GM12878 (cell line): ENCODE measurements at regions not wholly inside any gene's neighbourhood (a gene's known extent, or its start where the extent isn't known, plus 50 kb on each side); places are given as distances from the start of the nearest gene placed in this dataset.

ENCODE experiments used
- ATAC-seq: fragments of 200-7000 bp; cut with Tn5 transposase; 3 replicates; pipeline ENCODE4 v1.9.1; 2020; ENCODE audit warnings: mild to moderate bottlenecking, moderate library complexity
- BruUV-seq: library from RNA; stranded (reverse); fragments of 400-500 nt; replicated peaks from 2 replicates; lab custom pipeline; 2021; lab: Mats Ljungman, UMichigan
- CTCF ChIA-PET: fragments of 300-600 bp; sonication (Branson Sonifier 250); formaldehyde crosslinking; extraction: SDS; loops from one replicate; lab custom pipeline; 2021; ENCODE audit warnings: inconsistent platforms; lab: Yijun Ruan, JAX
- POLR2A ChIA-PET: fragments of 350-600 bp; formaldehyde crosslinking; extraction: SDS; loops from one replicate; lab custom pipeline; 2021; ENCODE audit warnings: inconsistent platforms; lab: Charles Lee
- RAD21 ChIA-PET: fragments of 300-600 bp; sonication (Branson Sonifier 250); formaldehyde crosslinking; loops from one replicate; lab custom pipeline; 2023; ENCODE audit warnings: antibody characterized with exemption; ENCODE audit not compliant: unreplicated experiment; lab: Charles Lee
- SMC1A ChIA-PET: fragments of 300-600 bp; sonication (Branson Sonifier 250); formaldehyde crosslinking; loops from one replicate; lab custom pipeline; 2023; ENCODE audit not compliant: unreplicated experiment, uncharacterized antibody; lab: Charles Lee
- DNase-seq: peaks from one replicate; pipeline ENCODE4 v3.0.0-alpha.2; 2011; ENCODE audit warnings: low read depth, low spot score
- FAIRE-seq: peaks from 3 replicates; lab custom pipeline; 2011; peaks lifted over from hg19 to GRCh38; lab: Jason Lieb, UNC
- H2AFZ ChIP-seq: 2 replicates; pipeline ENCODE4 v1.6.0; 2011; ENCODE audit warnings: low read depth, low read length, control low read depth; ENCODE audit not compliant: control insufficient read depth
- H3K27ac ChIP-seq: 2 replicates; pipeline ENCODE4 v1.5.1; 2011; ENCODE audit warnings: control low read depth; ENCODE audit not compliant: control insufficient read depth, insufficient read depth
- H3K27me3 ChIP-seq, 2 experiments: replicated peaks in 1 of 2; 2 replicates each; pipeline versions ENCODE4 v1.6.0 to v1.6.1; 2011; ENCODE audit warnings: low read length in 1 of 2; ENCODE audit not compliant: control insufficient read depth in 2 of 2, insufficient read depth in 2 of 2
- H3K36me3 ChIP-seq, 2 experiments: 2 replicates each; pipeline ENCODE4 v1.5.1; 2011; ENCODE audit warnings: low read length in 1 of 2; ENCODE audit not compliant: control insufficient read depth in 2 of 2, insufficient read depth in 2 of 2
- H3K4me1 ChIP-seq: 2 replicates; pipeline ENCODE4 v1.6.1; 2011; ENCODE audit warnings: mild to moderate bottlenecking, low read length, moderate library complexity, mixed read lengths; ENCODE audit not compliant: control insufficient read depth, insufficient read depth
- H3K4me2 ChIP-seq: 2 replicates; pipeline ENCODE4 v1.6.0; 2011; ENCODE audit warnings: control low read depth; ENCODE audit not compliant: control insufficient read depth, insufficient read depth
- H3K4me3 ChIP-seq: fragments of 200-600 bp; sonication (generic); 2 replicates; pipeline ENCODE4 v1.5.1; 2016
- H3K79me2 ChIP-seq: 2 replicates; pipeline ENCODE4 v1.6.0; 2011; ENCODE audit warnings: low read length; ENCODE audit not compliant: control insufficient read depth, insufficient read depth
- H3K9ac ChIP-seq: 2 replicates; pipeline ENCODE4 v1.8.0; 2011; ENCODE audit warnings: low read length, control low read depth, mixed read lengths; ENCODE audit not compliant: control insufficient read depth, insufficient read depth
- H3K9me3 ChIP-seq: replicated peaks from 3 replicates; pipeline ENCODE4 v1.5.1; 2011; ENCODE audit warnings: mild to moderate bottlenecking, low read length; ENCODE audit not compliant: control insufficient read depth, insufficient read depth
- H4K20me1 ChIP-seq: 2 replicates; pipeline ENCODE4 v1.6.0; 2011; ENCODE audit not compliant: control insufficient read depth, insufficient read depth
- BACH1 ChIP-seq: fragments of 450-650 bp; IDR thresholded peaks from 2 replicates; pipeline ENCODE4 v1.6.1; 2017; ENCODE audit warnings: mild to moderate bottlenecking, borderline replicate concordance
- CHD2 ChIP-seq: IDR thresholded peaks from 2 replicates; pipeline ENCODE4 v1.6.1; 2011; ENCODE audit warnings: low read depth, low read length, improper control_type of control experiment, borderline replicate concordance
- E2F8 ChIP-seq: fragments of 450-650 bp; IDR thresholded peaks from 2 replicates; pipeline ENCODE4 v1.6.1; 2018; ENCODE audit warnings: mild to moderate bottlenecking, low read depth, moderate library complexity; ENCODE audit not compliant: partially characterized antibody
- EGR1 ChIP-seq, 2 experiments: IDR thresholded peaks; 1 replicate in 1 of 2; 2 replicates in 1 of 2; pipeline ENCODE4 v1.6.1; 2011 to 2012; ENCODE audit warnings: low read depth in 2 of 2, low read length in 2 of 2, borderline replicate concordance in 1 of 2, mild to moderate bottlenecking in 1 of 2, moderate library complexity in 1 of 2
- FOXM1 ChIP-seq: IDR thresholded peaks from 2 replicates; pipeline ENCODE4 v1.6.1; 2012; ENCODE audit warnings: low read depth, mild to moderate bottlenecking, inconsistent platforms, low read length, moderate library complexity
- GABPA ChIP-seq: IDR thresholded peaks from 2 replicates; pipeline ENCODE4 v1.6.1; 2014; ENCODE audit warnings: antibody characterized with exemption, low read depth, mild to moderate bottlenecking, inconsistent platforms
- HDAC6 ChIP-seq: fragments of 200-600 bp; sonication (generic); IDR thresholded peaks from one replicate; pipeline ENCODE4 v1.8.0; 2017; ENCODE audit warnings: antibody characterized with exemption; ENCODE audit not compliant: unreplicated experiment
- JUND ChIP-seq: IDR thresholded peaks from 2 replicates; pipeline ENCODE4 v1.6.1; 2012; ENCODE audit warnings: low read depth, mild to moderate bottlenecking, low read length, improper control_type of control experiment, moderate library complexity
- POU2F2 ChIP-seq: IDR thresholded peaks from 3 replicates; pipeline ENCODE4 v1.6.1; 2011; ENCODE audit warnings: low read depth, mild to moderate bottlenecking, low read length, borderline replicate concordance
- ZBTB40 ChIP-seq: fragments of 450-650 bp; IDR thresholded peaks from 2 replicates; pipeline ENCODE4 v1.6.1; 2016; ENCODE audit warnings: mild to moderate bottlenecking, moderate library complexity, borderline replicate concordance
- WGBS: methylation state at CpG from one replicate; pipeline ENCODE4 v1.1.6; 2016; ENCODE audit warnings: low lambda C conversion rate; ENCODE audit not compliant: insufficient replicate concordance, insufficient coverage; ENCODE audit errors: missing lambda C conversion rate; 5-methylcytosine and 5-hydroxymethylcytosine counted together
- in situ Hi-C: fragments of 300-500 bp; cut with MboI; formaldehyde crosslinking; loops from 9 replicates; pipeline ENCODE4 v1.14.3; 2018; ENCODE audit warnings: mixed read lengths
- intact Hi-C: fragments of 100-400 bp; cut with micrococcal nuclease; formaldehyde crosslinking; loops from one replicate; pipeline ENCODE4 v1.14.2; 2022; ENCODE audit not compliant: unreplicated experiment

GRCh38 chr9:73076970-73077369, 74.7 kb upstream of the ANXA1 start:
- CTCF ChIA-PET = interaction anchor here (1.2 kb wide), 1 partner anchor 220 kb away, joined by 3 read pairs; no protein-coding TSS in a partner anchor
- BruUV-seq = no TSS peak
- in situ Hi-C loops = no loop called here

GRCh38 chr9:73074176-73074708, 77.4 kb upstream of the ANXA1 start:
- Histone ChIP-seq H3K9me3 (no peaks in the 10 kb centered on the region), H3K27me3 (no peaks in the 10 kb centered on the region), H2AFZ (no peak overlapping the region), H3K9ac (no peak overlapping the region), H4K20me1 (no peaks in the 10 kb centered on the region), H3K27ac (no peak overlapping the region), H3K4me2 (no peak overlapping the region), H3K36me3 (no peaks in the 10 kb centered on the region), H3K79me2 (no peaks in the 10 kb centered on the region), H3K4me3 (no peak overlapping the region), H3K4me1 (no peaks in the 10 kb centered on the region)
- CTCF ChIA-PET = interaction anchor here (0.5 to 1.3 kb wide), 4 partner anchors 10 to 217 kb away, joined by 3 read pairs; no protein-coding TSS in a partner anchor
- ATAC-seq = no peak
- WGBS = 0% methylated on average over 2 of the region's 2 CpGs
- RAD21 ChIA-PET = no interaction called here
- no TSS peak for BruUV-seq
- DNase-seq = no peak
- SMC1A ChIA-PET = interaction anchor here (1.4 to 1.6 kb wide), 2 partner anchors 17 to 107 kb away, joined by 3 read pairs; no protein-coding TSS in a partner anchor
- FAIRE-seq = no peak
- POLR2A ChIA-PET = no interaction called here
- intact Hi-C loops (no loop called here), in situ Hi-C loops (no loop called here)
- TF ChIP-seq E2F8 = no peak
- no peak for TF ChIP-seq POU2F2
- TF ChIP-seq JUND = no peak
- TF ChIP-seq CHD2 = no peak
- TF ChIP-seq BACH1 = no peak
- no peak for TF ChIP-seq EGR1 (IDR thresholded peaks at IDR 0.05; ENCODE audit: borderline replicate concordance in 1 of 2, low read depth in 2 of 2, low read length in 2 of 2)
- TF ChIP-seq ZBTB40 = no peak
- TF ChIP-seq HDAC6 = no peak
- TF ChIP-seq FOXM1 = no peak

More at GRCh38 chr9:73076970-73077369, 74.7 kb upstream of the ANXA1 start:
- Histone ChIP-seq H3K36me3 (no peaks in the 10 kb centered on the region), H3K79me2 (no peaks in the 10 kb centered on the region), H2AFZ (no peak overlapping the region), H3K9ac (no peak overlapping the region), H3K4me2 (no peak overlapping the region), H3K4me3 (no peak overlapping the region), H4K20me1 (no peaks in the 10 kb centered on the region), H3K27ac (no peak overlapping the region), H3K4me1 (no peaks in the 10 kb centered on the region), H3K27me3 (no peaks in the 10 kb centered on the region), H3K9me3 (no peaks in the 10 kb centered on the region)
- SMC1A ChIA-PET = no interaction called here
- FAIRE-seq (no peak), ATAC-seq (no peak), DNase-seq (no peak)
- POLR2A ChIA-PET = no interaction called here
- TF ChIP-seq GABPA = no peak
- RAD21 ChIA-PET = no interaction called here
- intact Hi-C loops = no loop called here
